IMR-90 (cell line): ENCODE measurements at regions not wholly inside any gene's neighbourhood (a gene's known extent, or its start where the extent isn't known, plus 50 kb on each side); places are given as distances from the start of the nearest gene placed in this dataset.

Experiments
- ATAC-seq: fragments of 200-7000 bp; cut with Tn5 transposase; 2 replicates; pipeline ENCODE4 v1.9.1; 2020; ENCODE audit warnings: low read depth, mild to moderate bottlenecking, moderate library complexity
- BruUV-seq: library from RNA; stranded (reverse); fragments of 400-500 nt; replicated peaks from 2 replicates; lab custom pipeline; 2021; lab: Mats Ljungman, UMichigan
- CTCF ChIA-PET: fragments of 300-600 bp; formaldehyde crosslinking; extraction: SDS; loops from one replicate; lab custom pipeline; 2021; ENCODE audit warnings: antibody characterized with exemption; lab: Yijun Ruan, JAX
- POLR2A ChIA-PET: fragments of 300-600 bp; sonication (Branson Sonifier 250); formaldehyde crosslinking; loops from one replicate; lab custom pipeline; 2022; ENCODE audit warnings: antibody characterized with exemption; ENCODE audit not compliant: unreplicated experiment; lab: Charles Lee
- DNase-seq: peaks from one replicate; pipeline ENCODE4 v3.0.0; 2013
- H2AFZ ChIP-seq: replicated peaks from 2 replicates; pipeline ENCODE3; 2013; ENCODE audit warnings: low read length, mild to moderate bottlenecking; ENCODE audit not compliant: poor library complexity
- H2AK5ac ChIP-seq: 2 replicates; pipeline ENCODE4 v1.6.1; 2013; ENCODE audit warnings: low read depth, low read length, inconsistent platforms
- H2AK9ac ChIP-seq: replicated peaks from 2 replicates; pipeline ENCODE3; 2013; ENCODE audit warnings: mild to moderate bottlenecking, low read depth, low read length, moderate library complexity; ENCODE audit not compliant: poor library complexity
- H2BK120ac ChIP-seq: 2 replicates; pipeline ENCODE4 v1.6.1; 2013; ENCODE audit warnings: low read depth, low read length, inconsistent platforms
- H2BK15ac ChIP-seq: 3 replicates; pipeline ENCODE4 v1.6.1; 2013; ENCODE audit warnings: low read depth, low read length, inconsistent platforms
- H2BK20ac ChIP-seq: 2 replicates; pipeline ENCODE4 v1.6.1; 2013; ENCODE audit warnings: low read depth, mild to moderate bottlenecking, inconsistent platforms, low read length, moderate library complexity
- H2BK5ac ChIP-seq: 2 replicates; pipeline ENCODE4 v1.6.1; 2013; ENCODE audit warnings: mild to moderate bottlenecking, low read depth, low read length, inconsistent platforms; ENCODE audit not compliant: poor library complexity, severe bottlenecking
- H3K14ac ChIP-seq: replicated peaks from 2 replicates; pipeline ENCODE4 v1.6.1; 2013; ENCODE audit warnings: low read depth, low read length, inconsistent platforms
- H3K18ac ChIP-seq: 2 replicates; pipeline ENCODE4 v1.6.1; 2013; ENCODE audit warnings: low read depth, low read length, control low read depth
- H3K23ac ChIP-seq: 2 replicates; pipeline ENCODE4 v1.6.1; 2013; ENCODE audit warnings: low read depth, low read length, inconsistent platforms
- H3K27ac ChIP-seq: 2 replicates; pipeline ENCODE4 v1.5.1; 2013; ENCODE audit warnings: mild to moderate bottlenecking, control low read depth, low read length; ENCODE audit not compliant: insufficient read depth
- H3K27me3 ChIP-seq: 2 replicates; pipeline ENCODE4 v1.6.1; 2013; ENCODE audit warnings: low read length; ENCODE audit not compliant: control insufficient read depth, insufficient read depth
- H3K36me3 ChIP-seq: 2 replicates; pipeline ENCODE4 v1.6.1; 2013; ENCODE audit warnings: low read length, mixed read lengths; ENCODE audit not compliant: control insufficient read depth, insufficient read depth
- H3K4ac ChIP-seq: 2 replicates; pipeline ENCODE4 v1.6.1; 2013; ENCODE audit warnings: low read depth, low read length, inconsistent platforms
- H3K4me1 ChIP-seq: 2 replicates; pipeline ENCODE4 v1.6.1; 2013; ENCODE audit warnings: low read length, mixed read lengths; ENCODE audit not compliant: control insufficient read depth, insufficient read depth
- H3K4me2 ChIP-seq: 2 replicates; pipeline ENCODE4 v1.6.1; 2013; ENCODE audit warnings: low read depth, mild to moderate bottlenecking, control low read depth, low read length, moderate library complexity
- H3K4me3 ChIP-seq: 2 replicates; pipeline ENCODE4 v1.5.1; 2013; ENCODE audit warnings: low read depth, mild to moderate bottlenecking, control low read depth, low read length, moderate library complexity; ENCODE audit not compliant: insufficient read depth
- H3K56ac ChIP-seq: 2 replicates; pipeline ENCODE4 v1.6.1; 2013; ENCODE audit warnings: low read length, inconsistent platforms; ENCODE audit not compliant: insufficient read depth; ENCODE audit errors: extremely low read depth
- H3K79me1 ChIP-seq, 2 experiments: 2 replicates each; pipeline ENCODE4 v1.6.1; 2013; ENCODE audit warnings: low read length in 2 of 2, inconsistent platforms in 1 of 2, low read depth in 1 of 2
- H3K9ac ChIP-seq: 2 replicates; pipeline ENCODE4 v1.6.1; 2013; ENCODE audit warnings: low read depth, low read length, control low read depth
- H3K9me1 ChIP-seq: 2 replicates; pipeline ENCODE4 v1.6.1; 2013; ENCODE audit warnings: low read length, inconsistent platforms; ENCODE audit not compliant: insufficient read depth
- H3K9me3 ChIP-seq: 2 replicates; pipeline ENCODE4 v1.6.1; 2013; ENCODE audit warnings: low read length; ENCODE audit not compliant: control insufficient read depth, insufficient read depth
- H4K20me1 ChIP-seq: 2 replicates; pipeline ENCODE4 v1.6.1; 2013; ENCODE audit warnings: low read length, inconsistent platforms; ENCODE audit not compliant: insufficient read depth
- H4K5ac ChIP-seq: 2 replicates; pipeline ENCODE4 v1.6.1; 2013; ENCODE audit warnings: mild to moderate bottlenecking, low read depth, low read length, control low read depth
- H4K8ac ChIP-seq, 2 experiments: 2 replicates each; pipeline ENCODE4 v1.6.1; 2013; ENCODE audit warnings: low read depth in 2 of 2, low read length in 2 of 2, control low read depth in 1 of 2, inconsistent platforms in 1 of 2
- H4K91ac ChIP-seq: 2 replicates; pipeline ENCODE4 v1.6.1; 2013; ENCODE audit warnings: low read depth, low read length, inconsistent platforms; ENCODE audit not compliant: insufficient read depth
- BHLHE40 ChIP-seq: fragments of 150-350 bp; IDR thresholded peaks from 2 replicates; pipeline ENCODE4 v1.6.1; 2016; ENCODE audit warnings: mild to moderate bottlenecking, low read depth, low read length
- CEBPB ChIP-seq: IDR thresholded peaks from 2 replicates; pipeline ENCODE4 v1.6.1; 2012; ENCODE audit warnings: low read depth, low read length, improper control_type of control experiment
- CHD1 ChIP-seq: IDR thresholded peaks from 2 replicates; pipeline ENCODE4 v1.6.1; 2012; ENCODE audit warnings: low read depth, low read length, improper control_type of control experiment
- FOS ChIP-seq: fragments of 150-350 bp; IDR thresholded peaks from 2 replicates; pipeline ENCODE4 v1.6.1; 2016; ENCODE audit warnings: low read depth, low read length
- MAFK ChIP-seq: IDR thresholded peaks from 2 replicates; pipeline ENCODE4 v1.6.1; 2012; ENCODE audit warnings: low read depth, low read length, improper control_type of control experiment
- MAZ ChIP-seq: IDR thresholded peaks from 2 replicates; pipeline ENCODE4 v1.6.1; 2012; ENCODE audit warnings: low read depth, mild to moderate bottlenecking, low read length, improper control_type of control experiment, moderate library complexity, borderline replicate concordance
- MXI1 ChIP-seq: IDR thresholded peaks from 2 replicates; pipeline ENCODE4 v1.6.1; 2012; ENCODE audit warnings: low read depth, mild to moderate bottlenecking, low read length, moderate library complexity, borderline replicate concordance
- NFE2L2 ChIP-seq: fragments of 150-350 bp; IDR thresholded peaks from 2 replicates; pipeline ENCODE4 v1.6.1; 2016; ENCODE audit warnings: low read depth, mild to moderate bottlenecking, low read length
- POLR2A ChIP-seq: IDR thresholded peaks from 2 replicates; pipeline ENCODE4 v1.6.1; 2012; ENCODE audit warnings: mild to moderate bottlenecking, low read depth, low read length
- RAD21 ChIP-seq: IDR thresholded peaks from 2 replicates; pipeline ENCODE4 v1.6.1; 2012; ENCODE audit warnings: low read length, improper control_type of control experiment
- RCOR1 ChIP-seq: IDR thresholded peaks from 2 replicates; pipeline ENCODE4 v1.6.1; 2012; ENCODE audit warnings: mild to moderate bottlenecking, low read length, improper control_type of control experiment; ENCODE audit not compliant: insufficient replicate concordance
- RFX5 ChIP-seq: IDR thresholded peaks from 2 replicates; pipeline ENCODE4 v1.8.0; 2012; ENCODE audit warnings: low read depth, mild to moderate bottlenecking, low read length, moderate library complexity
- SMC3 ChIP-seq: fragments of 150-350 bp; IDR thresholded peaks from 2 replicates; pipeline ENCODE4 v1.6.1; 2016; ENCODE audit warnings: low read depth, mild to moderate bottlenecking, antibody characterized with exemption, low read length, moderate library complexity
- whole genome bisulfite sequencing, 2 experiments: methylation state at CpG; one replicate each; pipeline versions ENCODE4 v1.1.5 to v1.1.7; 2013; ENCODE audit warnings: missing lambda C conversion rate in 2 of 2; ENCODE audit not compliant: insufficient read length in 1 of 2; ENCODE audit errors: extremely low coverage in 2 of 2; 5-methylcytosine and 5-hydroxymethylcytosine counted together
- dilution Hi-C: fragments of 300-500 bp; cut with HindIII; formaldehyde crosslinking; loops from one replicate; pipeline ENCODE4 v1.14.3; 2018; ENCODE audit warnings: low sequenced_read_pairs; ENCODE audit not compliant: unreplicated experiment
- in situ Hi-C: fragments of 300-500 bp; cut with MboI; formaldehyde crosslinking; loops from 3 replicates; pipeline ENCODE4 v1.14.3; 2019; ENCODE audit warnings: low sequenced_read_pairs, inconsistent platforms, mixed read lengths
- intact Hi-C: fragments of 100-400 bp; cut with micrococcal nuclease; formaldehyde crosslinking; loops from 2 replicates; pipeline ENCODE4 v1.10.0; 2022
- TF ChIP-seq, protein P1 (sequence below): fragments of 150-350 bp; IDR thresholded peaks from 2 replicates; pipeline ENCODE4 v1.6.1; 2017; ENCODE audit warnings: mild to moderate bottlenecking, antibody characterized with exemption, low read length, low read depth
- TF ChIP-seq, protein P2 (sequence below): conservative IDR thresholded peaks from 2 replicates; pipeline ENCODE4 v1.5.1; 2012; ENCODE audit warnings: mild to moderate bottlenecking, low read depth, low read length, improper control_type of control experiment
- TF ChIP-seq, protein P3 (sequence below): fragments of 150-350 bp; IDR thresholded peaks from 2 replicates; pipeline ENCODE4 v1.6.1; 2016; ENCODE audit warnings: low read depth, mild to moderate bottlenecking, low read length, moderate library complexity, borderline replicate concordance

DNA sequence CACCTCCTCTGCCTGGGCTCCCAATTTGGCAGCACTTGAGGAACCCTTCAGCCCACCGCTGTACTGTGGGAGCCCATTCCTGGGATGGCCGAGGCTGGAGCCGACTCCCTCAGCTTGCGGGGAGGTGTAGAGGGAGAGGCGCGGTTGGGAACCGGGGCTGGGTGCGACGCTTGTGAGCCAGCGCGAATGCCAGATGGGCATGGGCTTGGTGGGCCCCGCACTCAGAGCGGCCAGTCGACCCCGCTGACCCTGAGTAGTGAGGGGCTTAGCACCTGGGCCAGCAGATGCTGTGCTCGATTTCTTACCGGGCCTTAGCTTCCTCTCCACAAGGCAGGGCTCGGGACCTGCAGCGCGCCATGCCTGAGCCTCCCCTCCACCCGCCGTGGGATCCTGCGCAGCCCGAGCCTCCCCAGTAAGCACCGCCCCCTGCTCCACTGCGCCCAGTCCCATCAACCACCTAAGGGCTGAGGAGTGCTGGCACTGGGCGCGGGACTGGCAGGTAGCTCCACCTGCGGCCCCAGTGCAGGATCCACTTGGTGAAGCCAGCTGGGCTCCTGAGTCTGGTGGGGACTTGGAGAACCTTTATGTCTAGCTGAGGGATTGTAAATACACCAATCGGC, 58.3 kb upstream of the DEFB108B start:
- Histone ChIP-seq H2AFZ (no peak overlapping the region), H2BK20ac (no peak overlapping the region), H2BK120ac (no peak overlapping the region), H3K9ac (no peak overlapping the region), H3K9me3 (no peaks in the 10 kb centered on the region), H4K20me1 (no peaks in the 10 kb centered on the region), H4K5ac (no peak overlapping the region), H3K4me1 (no peaks in the 10 kb centered on the region), H2BK15ac (no peak overlapping the region), H3K79me1 (no peaks in the 10 kb centered on the region), H3K56ac (no peak overlapping the region), H3K27me3 (peaks cover 2% of the 10 kb centered on the region; the same call in 1 of the 2 replicates), H4K91ac (no peak overlapping the region), H2AK9ac (no peak overlapping the region), H3K27ac (no peak overlapping the region), H2AK5ac (no peak overlapping the region), H3K9me1 (no peaks in the 10 kb centered on the region), H4K8ac (no peak overlapping the region), H3K14ac (no peak overlapping the region), H3K36me3 (no peaks in the 10 kb centered on the region), H3K23ac (no peak overlapping the region), H3K4me2 (no peak overlapping the region), H2BK5ac (no peak overlapping the region), H3K4ac (no peak overlapping the region), H3K4me3 (no peak overlapping the region), H3K18ac (no peak overlapping the region)
- DNase-seq (no peak), ATAC-seq (no peak)
- TF ChIP-seq MAFK (no peak), RAD21 (no peak), SMC3 (no peak), BHLHE40 (no peak), MAZ (no peak), MXI1 (no peak), RCOR1 (no peak), CHD1 (no peak), NFE2L2 (no peak), CEBPB (no peak), FOS (no peak), RFX5 (no peak), POLR2A (no peak)
- TF ChIP-seq, protein P1, sequence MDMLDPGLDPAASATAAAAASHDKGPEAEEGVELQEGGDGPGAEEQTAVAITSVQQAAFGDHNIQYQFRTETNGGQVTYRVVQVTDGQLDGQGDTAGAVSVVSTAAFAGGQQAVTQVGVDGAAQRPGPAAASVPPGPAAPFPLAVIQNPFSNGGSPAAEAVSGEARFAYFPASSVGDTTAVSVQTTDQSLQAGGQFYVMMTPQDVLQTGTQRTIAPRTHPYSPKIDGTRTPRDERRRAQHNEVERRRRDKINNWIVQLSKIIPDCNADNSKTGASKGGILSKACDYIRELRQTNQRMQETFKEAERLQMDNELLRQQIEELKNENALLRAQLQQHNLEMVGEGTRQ: no peak
- TF ChIP-seq, protein P2, sequence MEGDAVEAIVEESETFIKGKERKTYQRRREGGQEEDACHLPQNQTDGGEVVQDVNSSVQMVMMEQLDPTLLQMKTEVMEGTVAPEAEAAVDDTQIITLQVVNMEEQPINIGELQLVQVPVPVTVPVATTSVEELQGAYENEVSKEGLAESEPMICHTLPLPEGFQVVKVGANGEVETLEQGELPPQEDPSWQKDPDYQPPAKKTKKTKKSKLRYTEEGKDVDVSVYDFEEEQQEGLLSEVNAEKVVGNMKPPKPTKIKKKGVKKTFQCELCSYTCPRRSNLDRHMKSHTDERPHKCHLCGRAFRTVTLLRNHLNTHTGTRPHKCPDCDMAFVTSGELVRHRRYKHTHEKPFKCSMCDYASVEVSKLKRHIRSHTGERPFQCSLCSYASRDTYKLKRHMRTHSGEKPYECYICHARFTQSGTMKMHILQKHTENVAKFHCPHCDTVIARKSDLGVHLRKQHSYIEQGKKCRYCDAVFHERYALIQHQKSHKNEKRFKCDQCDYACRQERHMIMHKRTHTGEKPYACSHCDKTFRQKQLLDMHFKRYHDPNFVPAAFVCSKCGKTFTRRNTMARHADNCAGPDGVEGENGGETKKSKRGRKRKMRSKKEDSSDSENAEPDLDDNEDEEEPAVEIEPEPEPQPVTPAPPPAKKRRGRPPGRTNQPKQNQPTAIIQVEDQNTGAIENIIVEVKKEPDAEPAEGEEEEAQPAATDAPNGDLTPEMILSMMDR: no peak
- TF ChIP-seq, protein P3, sequence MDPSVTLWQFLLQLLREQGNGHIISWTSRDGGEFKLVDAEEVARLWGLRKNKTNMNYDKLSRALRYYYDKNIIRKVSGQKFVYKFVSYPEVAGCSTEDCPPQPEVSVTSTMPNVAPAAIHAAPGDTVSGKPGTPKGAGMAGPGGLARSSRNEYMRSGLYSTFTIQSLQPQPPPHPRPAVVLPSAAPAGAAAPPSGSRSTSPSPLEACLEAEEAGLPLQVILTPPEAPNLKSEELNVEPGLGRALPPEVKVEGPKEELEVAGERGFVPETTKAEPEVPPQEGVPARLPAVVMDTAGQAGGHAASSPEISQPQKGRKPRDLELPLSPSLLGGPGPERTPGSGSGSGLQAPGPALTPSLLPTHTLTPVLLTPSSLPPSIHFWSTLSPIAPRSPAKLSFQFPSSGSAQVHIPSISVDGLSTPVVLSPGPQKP: no peak
- in situ Hi-C loops: no loop called here
- 85% methylated on average over 15 of the region's 30 CpGs; no CpG with 5 or more reads in 1 of the 2 experiments for WGBS, 2 experiments
- ChIA-PET CTCF (no interaction called here), POLR2A (no interaction called here)
- intact Hi-C loops: no loop called here
- dilution Hi-C loops: no loop called here
- BruUV-seq: no TSS peak
